ENCODE measurements at regions not wholly inside any gene's neighbourhood (a gene's known extent, or its start where the extent isn't known, plus 50 kb on each side); places are given as distances from the start of the nearest gene placed in this dataset.

DNA sequence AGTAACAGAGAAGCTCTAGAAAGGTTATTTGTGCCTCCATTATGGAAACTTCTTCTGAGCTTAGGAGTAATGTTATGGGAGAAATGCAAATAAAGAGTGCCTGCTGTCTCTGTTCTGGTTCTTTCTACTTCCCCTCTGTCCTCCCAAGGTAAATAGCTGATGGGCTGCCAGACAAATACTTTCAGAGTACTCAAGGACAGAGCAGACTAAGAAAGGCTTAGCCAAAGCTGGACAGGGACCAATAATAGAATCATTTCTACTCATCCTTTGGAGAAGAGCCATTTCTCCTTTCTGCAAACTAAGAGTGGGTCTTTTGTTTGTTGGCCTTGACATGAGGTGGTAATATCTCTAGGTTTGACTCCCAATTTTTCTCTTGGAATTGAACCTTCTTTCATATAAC is 136.1 kb downstream of the MID1IP1 start:
- no peaks in the 10 kb centered on the region for H3K9me3 ChIP-seq (ENCODE audit: control insufficient read depth, low read length)
- no peak overlapping the region for H3K4me3 ChIP-seq (ENCODE audit: low read length)
- H3K27ac ChIP-seq (ENCODE audit: low read depth, low read length): no peak overlapping the region
- DNase-seq: no peak
- H3K4me3 Mint-ChIP-seq: no peak overlapping the region
- no peaks in the 10 kb centered on the region for H3K27me3 ChIP-seq (ENCODE audit: control insufficient read depth, insufficient read depth, low read length, poor library complexity, severe bottlenecking)
- H3K4me1 ChIP-seq (ENCODE audit: control insufficient read depth, insufficient read depth, low read length): no peaks in the 10 kb centered on the region
- H3K9ac ChIP-seq (ENCODE audit: extremely low read depth, low read length, poor library complexity, severe bottlenecking): no peak overlapping the region
- no peaks in the 10 kb centered on the region for H3K36me3 ChIP-seq (ENCODE audit: control insufficient read depth, insufficient read depth, low read length)
- TF ChIP-seq, protein P1, sequence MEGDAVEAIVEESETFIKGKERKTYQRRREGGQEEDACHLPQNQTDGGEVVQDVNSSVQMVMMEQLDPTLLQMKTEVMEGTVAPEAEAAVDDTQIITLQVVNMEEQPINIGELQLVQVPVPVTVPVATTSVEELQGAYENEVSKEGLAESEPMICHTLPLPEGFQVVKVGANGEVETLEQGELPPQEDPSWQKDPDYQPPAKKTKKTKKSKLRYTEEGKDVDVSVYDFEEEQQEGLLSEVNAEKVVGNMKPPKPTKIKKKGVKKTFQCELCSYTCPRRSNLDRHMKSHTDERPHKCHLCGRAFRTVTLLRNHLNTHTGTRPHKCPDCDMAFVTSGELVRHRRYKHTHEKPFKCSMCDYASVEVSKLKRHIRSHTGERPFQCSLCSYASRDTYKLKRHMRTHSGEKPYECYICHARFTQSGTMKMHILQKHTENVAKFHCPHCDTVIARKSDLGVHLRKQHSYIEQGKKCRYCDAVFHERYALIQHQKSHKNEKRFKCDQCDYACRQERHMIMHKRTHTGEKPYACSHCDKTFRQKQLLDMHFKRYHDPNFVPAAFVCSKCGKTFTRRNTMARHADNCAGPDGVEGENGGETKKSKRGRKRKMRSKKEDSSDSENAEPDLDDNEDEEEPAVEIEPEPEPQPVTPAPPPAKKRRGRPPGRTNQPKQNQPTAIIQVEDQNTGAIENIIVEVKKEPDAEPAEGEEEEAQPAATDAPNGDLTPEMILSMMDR (conservative IDR thresholded peaks at IDR 0.05): no peak
- no peaks in the 10 kb centered on the region for H3K36me3 Mint-ChIP-seq (ENCODE audit: low read depth)
- H3K4me1 Mint-ChIP-seq: no peaks in the 10 kb centered on the region
- peaks cover 43% of the 10 kb centered on the region for H3K9me3 Mint-ChIP-seq
- no peaks in the 10 kb centered on the region for H3K27me3 Mint-ChIP-seq (ENCODE audit: insufficient read depth)
- no peak overlapping the region for H3K27ac Mint-ChIP-seq

DNA sequence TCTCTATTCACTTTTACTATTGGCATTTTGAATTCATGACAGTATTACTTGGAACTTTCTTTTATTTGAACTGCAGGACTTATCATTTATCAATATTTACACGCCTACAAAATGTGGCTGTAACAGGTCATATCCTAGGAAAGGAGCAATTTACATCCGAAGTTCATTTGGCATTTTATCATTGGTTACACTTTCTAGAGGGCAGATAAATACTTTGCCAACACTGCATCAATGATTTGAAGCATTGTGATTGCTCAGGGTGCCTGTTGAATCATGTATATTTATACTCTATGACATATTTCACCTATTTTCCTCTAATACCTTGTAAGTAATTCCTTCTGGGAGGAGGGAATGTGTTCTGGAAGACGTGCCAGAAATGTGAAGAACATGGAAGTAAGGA is 136.7 kb downstream of the MID1IP1 start:
- no peaks in the 10 kb centered on the region for H3K4me1 Mint-ChIP-seq
- no peaks in the 10 kb centered on the region for H3K27me3 Mint-ChIP-seq (ENCODE audit: insufficient read depth)
- TF ChIP-seq, protein P1 (conservative IDR thresholded peaks at IDR 0.05): no peak
- no peak overlapping the region for H3K4me3 Mint-ChIP-seq
- 84 to 100% methylated on average over 1 to 2 of the region's 3 CpGs for WGBS, 2 experiments (ENCODE audit: insufficient coverage in 1 of 2, insufficient read length in 1 of 2)
- Histone ChIP-seq H3K27me3 (ENCODE audit: control insufficient read depth, insufficient read depth, low read length, poor library complexity, severe bottlenecking) (no peaks in the 10 kb centered on the region), H3K4me3 (ENCODE audit: low read length) (no peak overlapping the region), H3K9ac (ENCODE audit: extremely low read depth, low read length, poor library complexity, severe bottlenecking) (no peak overlapping the region), H3K27ac (ENCODE audit: low read depth, low read length) (no peak overlapping the region), H3K36me3 (ENCODE audit: control insufficient read depth, insufficient read depth, low read length) (no peaks in the 10 kb centered on the region), H3K4me1 (ENCODE audit: control insufficient read depth, insufficient read depth, low read length) (no peaks in the 10 kb centered on the region), H3K9me3 (ENCODE audit: control insufficient read depth, low read length) (peaks cover under 1% of the 10 kb centered on the region)
- peaks cover 48% of the 10 kb centered on the region for H3K9me3 Mint-ChIP-seq
- H3K36me3 Mint-ChIP-seq (ENCODE audit: low read depth): no peaks in the 10 kb centered on the region
- DNase-seq: no peak
- H3K27ac Mint-ChIP-seq: no peak overlapping the region

DNA sequence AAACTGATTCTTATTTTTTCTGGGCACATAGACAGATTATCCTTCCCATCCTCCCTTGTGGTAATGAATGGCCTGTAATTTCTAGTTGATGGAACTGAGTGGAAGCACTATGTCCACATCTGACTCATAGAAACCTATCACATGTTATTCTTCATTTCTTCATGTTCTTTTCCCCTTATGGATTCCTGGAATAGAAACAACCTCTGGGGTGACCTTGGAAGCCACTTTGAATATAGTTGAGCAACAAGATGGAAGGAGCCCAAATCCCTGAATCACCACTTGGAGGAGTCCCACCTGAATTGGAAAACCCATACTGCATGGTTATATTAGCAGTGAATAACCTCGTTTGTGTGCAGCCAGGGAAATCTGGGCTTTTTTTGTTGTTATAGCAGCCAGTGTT is 137.8 kb downstream of the MID1IP1 start:
- no peak overlapping the region for H3K4me3 ChIP-seq (ENCODE audit: low read length)
- no peak for DNase-seq
- H3K4me1 ChIP-seq (ENCODE audit: control insufficient read depth, insufficient read depth, low read length): no peaks in the 10 kb centered on the region
- TF ChIP-seq, protein P1 (conservative IDR thresholded peaks at IDR 0.05): no peak
- no peaks in the 10 kb centered on the region for H3K36me3 ChIP-seq (ENCODE audit: control insufficient read depth, insufficient read depth, low read length)
- H3K9ac ChIP-seq (ENCODE audit: extremely low read depth, low read length, poor library complexity, severe bottlenecking): no peak overlapping the region
- no peaks in the 10 kb centered on the region for H3K4me1 Mint-ChIP-seq
- no peak overlapping the region for H3K27ac Mint-ChIP-seq
- H3K27me3 ChIP-seq (ENCODE audit: control insufficient read depth, insufficient read depth, low read length, poor library complexity, severe bottlenecking): no peaks in the 10 kb centered on the region
- no peak overlapping the region for H3K4me3 Mint-ChIP-seq
- no peak overlapping the region for H3K27ac ChIP-seq (ENCODE audit: low read depth, low read length)
- peaks cover 9% of the 10 kb centered on the region for H3K9me3 ChIP-seq (ENCODE audit: control insufficient read depth, low read length)
- peaks cover 55% of the 10 kb centered on the region for H3K9me3 Mint-ChIP-seq
- no peaks in the 10 kb centered on the region for H3K36me3 Mint-ChIP-seq (ENCODE audit: low read depth)
- WGBS, 2 experiments (ENCODE audit: insufficient coverage in 1 of 2, insufficient read length in 1 of 2): 83% methylated on average over 1 of the region's 1 CpG; no CpG with 5 or more reads in 1 of the 2 experiments
- H3K27me3 Mint-ChIP-seq (ENCODE audit: insufficient read depth): no peaks in the 10 kb centered on the region

Data from endodermal cell (in vitro differentiated cells).